ENCODE measurements at regions not wholly inside any gene's neighbourhood (a gene's known extent, or its start where the extent isn't known, plus 50 kb on each side); places are given as distances from the start of the nearest gene placed in this dataset.

DNA sequence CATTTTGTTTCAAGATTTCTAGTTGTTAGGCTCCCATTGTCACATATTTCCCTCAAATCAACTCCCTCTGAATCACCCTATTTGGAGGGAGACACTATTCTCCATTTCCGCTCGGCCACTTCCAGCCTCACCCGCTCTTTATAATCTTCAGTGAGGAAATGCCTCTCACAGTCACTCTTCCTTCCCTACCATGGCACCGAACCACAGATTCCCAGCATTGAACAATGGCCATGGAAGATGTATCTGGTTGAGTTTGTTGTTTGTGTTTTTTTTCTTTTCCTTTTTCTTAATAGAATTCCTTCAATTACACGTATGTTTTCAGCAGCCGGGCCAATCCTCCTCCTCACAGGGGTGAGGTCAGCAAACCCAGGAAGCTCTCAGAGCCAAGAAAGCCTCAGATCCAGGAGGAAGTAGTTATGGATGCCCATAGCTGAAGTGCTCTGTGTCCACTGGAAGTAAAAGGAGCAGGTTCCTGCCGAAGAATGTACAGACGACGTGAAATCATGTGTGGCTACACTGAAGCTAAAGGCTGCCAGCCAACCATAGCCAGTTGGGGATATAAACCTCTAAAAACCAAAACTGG lies 472.1 kb downstream of the FOXO1 start:
- TF ChIP-seq, protein P1, sequence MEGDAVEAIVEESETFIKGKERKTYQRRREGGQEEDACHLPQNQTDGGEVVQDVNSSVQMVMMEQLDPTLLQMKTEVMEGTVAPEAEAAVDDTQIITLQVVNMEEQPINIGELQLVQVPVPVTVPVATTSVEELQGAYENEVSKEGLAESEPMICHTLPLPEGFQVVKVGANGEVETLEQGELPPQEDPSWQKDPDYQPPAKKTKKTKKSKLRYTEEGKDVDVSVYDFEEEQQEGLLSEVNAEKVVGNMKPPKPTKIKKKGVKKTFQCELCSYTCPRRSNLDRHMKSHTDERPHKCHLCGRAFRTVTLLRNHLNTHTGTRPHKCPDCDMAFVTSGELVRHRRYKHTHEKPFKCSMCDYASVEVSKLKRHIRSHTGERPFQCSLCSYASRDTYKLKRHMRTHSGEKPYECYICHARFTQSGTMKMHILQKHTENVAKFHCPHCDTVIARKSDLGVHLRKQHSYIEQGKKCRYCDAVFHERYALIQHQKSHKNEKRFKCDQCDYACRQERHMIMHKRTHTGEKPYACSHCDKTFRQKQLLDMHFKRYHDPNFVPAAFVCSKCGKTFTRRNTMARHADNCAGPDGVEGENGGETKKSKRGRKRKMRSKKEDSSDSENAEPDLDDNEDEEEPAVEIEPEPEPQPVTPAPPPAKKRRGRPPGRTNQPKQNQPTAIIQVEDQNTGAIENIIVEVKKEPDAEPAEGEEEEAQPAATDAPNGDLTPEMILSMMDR (conservative IDR thresholded peaks at IDR 0.05), result no peak
- TF ChIP-seq ZFX (IDR thresholded peaks at IDR 0.05), result no peak

All from C4-2B (cell line).